ENCODE measurements at regions not wholly inside any gene's neighbourhood (a gene's known extent, or its start where the extent isn't known, plus 50 kb on each side); places are given as distances from the start of the nearest gene placed in this dataset.
A peak's percentile ranks its signal among the peaks of the same experiment; 100 is the strongest.
"Not testable (repeated sequence)": the region's sequence is repeated elsewhere in the genome, so short reads cannot be mapped to it uniquely, and the experiment has no call there.

DNA sequence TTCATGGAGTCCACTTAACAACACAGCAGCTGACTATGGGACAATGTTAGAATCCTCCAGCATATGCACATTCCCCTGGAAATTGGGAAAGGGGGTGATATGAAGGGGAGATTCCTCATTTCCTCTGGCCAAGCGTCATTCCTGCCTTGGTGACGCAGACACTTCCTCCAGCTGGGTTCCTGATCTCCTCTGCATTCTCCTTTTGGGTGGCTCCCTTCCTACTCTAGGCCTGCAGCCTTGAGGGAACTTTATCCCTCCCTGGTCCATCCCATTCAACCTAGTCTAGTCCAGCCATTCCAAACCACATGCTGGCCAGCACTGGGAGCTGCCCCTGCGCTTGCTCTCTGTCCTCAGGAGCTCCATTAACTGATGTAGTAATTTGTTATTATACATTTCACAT lies 216.8 kb downstream of the VAPA start:
- Histone ChIP-seq H3K27ac (no peak overlapping the region), H3K4me1 (peaks cover 8 to 16% (median 11%) of the 10 kb centered on the region in 4 donors), H3K27me3 (no peaks in the 10 kb centered on the region), H3K9me3 (no peaks in the 10 kb centered on the region), H3K4me3 (no peak overlapping the region), H3K36me3 (no peaks in the 10 kb centered on the region)
- TF ChIP-seq POLR2AphosphoS5 (IDR thresholded peaks at IDR 0.05) (peak; percentile 13 to 29), POLR2A (IDR thresholded peaks at IDR 0.05) (no peak)
- whole genome bisulfite sequencing, 2 donors: 68 to 84% methylated on average over 3 of the region's 3 CpGs
- peak in 1 of 2 donors; percentile 53 for ATAC-seq (ENCODE audit: low FRiP score in 2 of 2)
- peak in 1 of 2 donors; percentile 47 for DNase-seq

DNA sequence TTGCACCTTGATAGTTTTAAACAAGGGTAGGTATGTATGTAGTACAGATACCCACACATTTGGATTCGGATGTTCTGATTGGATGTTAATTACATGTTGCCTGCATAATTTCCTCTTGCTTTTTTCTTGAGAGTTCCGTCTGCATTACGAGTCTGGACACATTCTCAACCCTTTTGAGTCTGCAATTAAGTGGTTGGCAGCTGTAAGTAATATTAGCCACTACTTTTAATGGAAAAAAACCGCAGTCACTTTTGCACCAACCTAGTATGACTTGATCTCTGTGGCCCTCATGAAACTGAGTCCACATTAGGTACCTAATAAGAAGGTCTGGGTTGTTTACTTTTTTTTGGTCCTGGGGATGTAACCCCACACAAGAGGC lies 217.3 kb downstream of the VAPA start:
- H3K4me1 ChIP-seq: peaks cover 8 to 16% (median 11%) of the 10 kb centered on the region in 4 donors
- H3K27me3 ChIP-seq: no peaks in the 10 kb centered on the region
- H3K27ac ChIP-seq: no peak overlapping the region
- ATAC-seq (ENCODE audit: low FRiP score in 2 of 2) (no peak), DNase-seq (no peak)
- WGBS, 2 donors: 68 to 80% methylated on average over 4 of the region's 4 CpGs
- no peaks in the 10 kb centered on the region for H3K36me3 ChIP-seq
- no peaks in the 10 kb centered on the region for H3K9me3 ChIP-seq
- no peak overlapping the region for H3K4me3 ChIP-seq
- TF ChIP-seq CTCF (IDR thresholded peaks at IDR 0.05) (no peak), POLR2AphosphoS5 (IDR thresholded peaks at IDR 0.05) (no peak), EP300 (IDR thresholded peaks at IDR 0.05) (no peak), POLR2A (IDR thresholded peaks at IDR 0.05) (no peak)

DNA sequence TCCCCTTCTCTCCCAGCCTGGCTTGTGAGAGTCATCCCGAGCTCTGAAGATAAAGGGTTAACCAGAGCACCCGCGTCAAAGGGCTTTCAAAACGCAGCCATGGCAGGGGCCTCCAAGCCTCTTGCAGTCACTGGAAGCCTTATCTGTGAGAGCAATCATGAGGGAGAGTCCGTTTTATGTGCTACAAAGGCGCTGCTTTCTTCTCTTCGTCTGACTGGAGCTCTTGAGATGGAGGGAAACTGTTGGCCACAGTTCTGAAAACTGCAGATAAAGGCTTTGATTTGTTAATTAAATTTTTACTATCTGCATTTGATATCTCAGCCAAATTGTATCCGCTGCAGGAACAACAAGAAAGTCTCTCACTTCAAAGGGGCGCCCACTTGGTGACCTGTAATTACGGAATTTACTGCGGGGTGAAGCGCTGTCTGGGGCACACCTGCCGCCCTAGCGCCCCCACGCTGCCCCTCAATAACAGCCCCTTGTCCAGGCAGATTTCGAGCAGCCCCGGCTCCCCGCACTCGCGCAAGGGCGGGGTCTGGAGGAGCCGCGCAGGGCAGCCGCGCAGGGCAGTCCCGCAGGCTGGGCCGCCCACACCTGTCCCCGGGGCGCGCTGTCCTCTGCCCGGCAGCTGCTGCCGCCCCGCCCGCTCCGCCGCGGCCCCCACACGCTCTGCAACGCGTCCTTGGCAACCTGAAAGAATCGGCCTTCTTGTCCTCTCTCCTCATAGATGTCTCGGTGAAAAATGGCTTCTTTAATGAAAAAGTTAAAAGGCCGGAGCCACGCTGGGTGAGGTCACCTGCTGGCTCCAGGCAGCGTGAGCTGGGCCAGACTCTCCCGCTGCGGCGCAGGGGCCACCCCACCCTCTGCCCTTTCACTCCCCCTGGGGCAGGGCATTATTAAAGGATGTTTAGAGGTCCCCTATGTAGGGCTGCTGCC lies 217.9 kb downstream of the VAPA start:
- no peaks in the 10 kb centered on the region for H3K36me3 ChIP-seq
- peak in 1 of 2 donors; percentile 79 for ATAC-seq (ENCODE audit: low FRiP score in 2 of 2)

DNA sequence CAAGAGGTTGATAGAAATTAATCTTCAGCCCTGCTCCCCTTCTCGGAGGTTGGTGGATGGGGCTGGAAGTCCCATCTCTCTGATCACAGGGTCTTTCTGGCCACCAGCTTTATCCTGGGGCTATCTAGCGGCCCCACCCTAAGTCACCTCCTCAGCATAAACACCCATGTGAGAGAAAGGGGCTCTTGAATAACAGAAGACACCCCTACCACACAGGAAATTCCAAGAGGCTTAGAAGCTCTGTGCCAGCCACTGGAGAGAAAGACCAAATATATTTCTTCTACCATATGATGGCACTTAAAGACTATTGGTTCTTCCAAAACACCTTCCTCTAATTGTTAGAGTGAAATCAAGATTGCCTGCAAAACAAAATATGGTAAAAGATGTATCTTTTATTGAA lies 219.7 kb downstream of the VAPA start:
- no peaks in the 10 kb centered on the region for H3K9me3 ChIP-seq
- H3K4me1 ChIP-seq: peaks cover 8 to 16% (median 11%) of the 10 kb centered on the region in 4 donors
- no peak for ATAC-seq (ENCODE audit: low FRiP score in 2 of 2)
- TF ChIP-seq CTCF (IDR thresholded peaks at IDR 0.05) (no peak), POLR2A (IDR thresholded peaks at IDR 0.05) (no peak), POLR2AphosphoS5 (IDR thresholded peaks at IDR 0.05) (no peak), EP300 (IDR thresholded peaks at IDR 0.05) (no peak)
- H3K4me3 ChIP-seq: no peak overlapping the region
- 93 to 94% methylated on average over 2 of the region's 2 CpGs for WGBS, 2 donors
- no peak for DNase-seq
- no peak overlapping the region for H3K27ac ChIP-seq
- H3K36me3 ChIP-seq: no peaks in the 10 kb centered on the region
- H3K27me3 ChIP-seq: no peaks in the 10 kb centered on the region

More for the DNA sequence above, 217.9 kb downstream of the VAPA start:
- 18 to 22% methylated on average over 25 to 44 of the region's 48 CpGs for WGBS, 2 donors
- TF ChIP-seq POLR2AphosphoS5 (IDR thresholded peaks at IDR 0.05) (no peak), EP300 (IDR thresholded peaks at IDR 0.05) (no peak)
- H3K27ac ChIP-seq: no peak overlapping the region
- peak overlapping the region in 3 of 4 donors; percentile 18 to 49 (median 44) for H3K4me3 ChIP-seq
- no peaks in the 10 kb centered on the region for H3K27me3 ChIP-seq
- peaks cover 8 to 16% (median 11%) of the 10 kb centered on the region in 4 donors for H3K4me1 ChIP-seq
- peak; percentile 33 to 88 for DNase-seq
- H3K9me3 ChIP-seq: no peaks in the 10 kb centered on the region

DNA sequence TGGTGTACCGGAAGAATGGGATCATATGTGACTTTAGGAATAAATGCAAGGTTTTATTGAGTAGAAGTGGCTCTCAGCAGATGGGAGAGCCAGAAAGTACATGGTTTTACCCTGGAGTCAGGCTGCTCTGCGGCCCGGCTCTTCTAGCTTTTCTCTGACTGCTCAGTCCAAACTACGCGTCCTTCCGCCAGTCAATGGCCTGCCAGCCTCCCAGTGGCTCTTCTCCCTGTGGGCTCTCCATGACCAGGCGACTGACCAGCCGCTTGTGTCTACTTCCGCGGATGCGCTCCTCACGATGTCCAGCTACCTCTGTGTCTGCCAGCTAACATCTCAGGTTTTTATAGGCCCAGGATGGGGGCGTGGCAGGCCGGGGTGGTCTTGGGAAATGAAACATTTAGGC lies 220.4 kb downstream of the VAPA start:
- WGBS, 2 donors: 88 to 94% methylated on average over 14 of the region's 14 CpGs
- DNase-seq (no peak), ATAC-seq (ENCODE audit: low FRiP score in 2 of 2) (no peak)
- Histone ChIP-seq H3K27me3 (no peaks in the 10 kb centered on the region), H3K4me3 (no peak overlapping the region), H3K9me3 (no peaks in the 10 kb centered on the region), H3K4me1 (peaks cover 8 to 16% (median 11%) of the 10 kb centered on the region in 4 donors), H3K27ac (no peak overlapping the region), H3K36me3 (no peaks in the 10 kb centered on the region)
- TF ChIP-seq POLR2A (IDR thresholded peaks at IDR 0.05): no peak
- TF ChIP-seq CTCF (IDR thresholded peaks at IDR 0.05): no peak
- no peak for TF ChIP-seq EP300 (IDR thresholded peaks at IDR 0.05)
- no peak for TF ChIP-seq POLR2AphosphoS5 (IDR thresholded peaks at IDR 0.05)

GRCh38 chr18:10134749-10135148 lies 220.9 kb downstream of the VAPA start:
- H3K4me3 ChIP-seq; ATAC-seq (ENCODE audit: low FRiP score in 2 of 2); DNase-seq; H3K36me3 ChIP-seq; H3K27ac ChIP-seq; H3K9me3 ChIP-seq; H3K27me3 ChIP-seq: not testable (repeated sequence)
- WGBS, 2 donors: 95 to 100% methylated on average over 1 to 2 of the region's 3 CpGs
- peaks cover 9 to 16% (median 11%) of the 10 kb centered on the region in 4 donors for H3K4me1 ChIP-seq
